Prostate gland (tissue), 2 donors: ENCODE measurements at regions not wholly inside any gene's neighbourhood (a gene's known extent, or its start where the extent isn't known, plus 50 kb on each side); places are given as distances from the start of the nearest gene placed in this dataset.
"Not testable (repeated sequence)": the region's sequence is repeated elsewhere in the genome, so short reads cannot be mapped to it uniquely, and the experiment has no call there.

Experiments
- CTCF ChIP-seq, 4 experiments: fragments of 200-600 bp in 2 of 4; fragments of 450-650 bp in 2 of 4; sonication (generic) in 2 of 4; IDR thresholded peaks; 1 replicate in 3 of 4; 2 replicates in 1 of 4; pipeline ENCODE4 v1.5.1; 2016 to 2019; ENCODE audit warnings: antibody characterized with exemption in 4 of 4, mild to moderate bottlenecking in 2 of 4, moderate library complexity in 2 of 4
- POLR2AphosphoS5 ChIP-seq: sonication (generic); formaldehyde crosslinking; IDR thresholded peaks from one replicate; pipeline ENCODE4 v1.6.1; 2017; ENCODE audit warnings: antibody characterized with exemption

- TF ChIP-seq POLR2AphosphoS5; CTCF (IDR thresholded peaks at IDR 0.05): not testable (repeated sequence)
These were observed 130.5 kb downstream of the FZD1 start for GRCh38 chr7:91394757-91395156.
